ENCODE measurements at regions not wholly inside any gene's neighbourhood (a gene's known extent, or its start where the extent isn't known, plus 50 kb on each side); places are given as distances from the start of the nearest gene placed in this dataset.

DNA sequence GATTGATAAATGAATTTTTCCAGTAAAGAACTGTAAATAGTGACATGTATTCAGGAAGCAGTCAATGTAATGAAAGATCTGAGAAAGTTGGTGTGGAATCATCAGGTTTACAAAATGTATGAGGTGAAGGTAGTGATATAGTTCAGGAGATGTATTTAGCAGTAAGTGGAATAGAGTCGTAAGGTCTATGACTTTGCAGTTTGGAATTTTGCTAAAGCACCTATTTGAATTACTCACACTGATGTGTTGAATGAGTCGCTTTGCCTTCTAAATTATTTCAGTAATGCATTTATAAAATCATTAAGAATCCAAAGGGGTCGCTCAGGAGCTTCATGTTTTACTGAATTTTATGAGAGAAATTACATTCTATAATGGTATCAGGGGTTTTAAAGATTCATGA lies 713.7 kb downstream of the DSC3 start:
- Histone ChIP-seq H3K9me3 (ENCODE audit: low read depth, low read length) (no peaks in the 10 kb centered on the region), H3K4me3 (ENCODE audit: low read length) (no peak overlapping the region), H3K27me3 (ENCODE audit: insufficient read depth, low read length) (no peaks in the 10 kb centered on the region), H3K4me1 (ENCODE audit: insufficient read depth, low read length) (no peaks in the 10 kb centered on the region)

DNA sequence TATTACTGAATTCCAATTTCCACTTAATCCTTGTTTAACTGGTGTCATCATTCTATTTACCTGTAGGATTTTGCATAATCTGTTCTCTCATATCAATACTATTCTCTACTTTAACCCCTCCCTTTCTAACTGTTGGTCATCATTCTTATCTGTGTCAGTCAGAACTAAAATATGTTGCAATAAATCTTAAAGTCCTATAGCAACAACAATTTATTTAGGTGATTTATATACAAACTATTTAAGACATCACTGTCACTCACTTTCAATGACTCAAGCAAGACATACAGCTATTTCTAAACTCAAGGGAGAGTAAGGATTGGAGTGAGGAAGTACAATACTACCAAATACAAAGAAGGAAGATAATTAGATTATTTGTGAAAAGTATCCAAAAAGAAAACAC lies 740.4 kb downstream of the DSC3 start:
- no peaks in the 10 kb centered on the region for H3K27me3 ChIP-seq (ENCODE audit: insufficient read depth, low read length)
- no peaks in the 10 kb centered on the region for H3K9me3 ChIP-seq (ENCODE audit: low read depth, low read length)
- H3K4me1 ChIP-seq (ENCODE audit: insufficient read depth, low read length), result no peaks in the 10 kb centered on the region
- H3K4me3 ChIP-seq (ENCODE audit: low read length), result no peak overlapping the region

DNA sequence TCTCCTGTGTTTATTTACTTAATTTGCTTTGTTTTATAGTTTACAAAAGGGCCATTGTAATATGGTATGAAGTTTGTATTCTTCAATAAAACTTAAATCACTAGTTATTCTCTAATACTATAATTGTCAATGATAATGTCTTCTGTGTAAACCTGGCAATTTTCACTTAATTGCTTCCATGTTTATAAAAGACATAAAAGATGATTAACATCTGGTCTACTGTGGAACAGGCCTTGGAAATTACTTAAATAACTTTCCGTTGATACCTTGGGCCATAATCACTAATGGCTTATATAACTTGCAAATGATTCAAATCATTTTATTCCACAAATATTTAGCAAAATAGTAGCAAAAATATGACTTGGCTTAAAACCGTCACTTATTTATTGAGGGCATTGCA lies 743.8 kb downstream of the DSC3 start:
- H3K27me3 ChIP-seq (ENCODE audit: insufficient read depth, low read length), result no peaks in the 10 kb centered on the region
- H3K9me3 ChIP-seq (ENCODE audit: low read depth, low read length), result no peaks in the 10 kb centered on the region
- H3K4me1 ChIP-seq (ENCODE audit: insufficient read depth, low read length), result no peaks in the 10 kb centered on the region
- no peak overlapping the region for H3K4me3 ChIP-seq (ENCODE audit: low read length)

DNA sequence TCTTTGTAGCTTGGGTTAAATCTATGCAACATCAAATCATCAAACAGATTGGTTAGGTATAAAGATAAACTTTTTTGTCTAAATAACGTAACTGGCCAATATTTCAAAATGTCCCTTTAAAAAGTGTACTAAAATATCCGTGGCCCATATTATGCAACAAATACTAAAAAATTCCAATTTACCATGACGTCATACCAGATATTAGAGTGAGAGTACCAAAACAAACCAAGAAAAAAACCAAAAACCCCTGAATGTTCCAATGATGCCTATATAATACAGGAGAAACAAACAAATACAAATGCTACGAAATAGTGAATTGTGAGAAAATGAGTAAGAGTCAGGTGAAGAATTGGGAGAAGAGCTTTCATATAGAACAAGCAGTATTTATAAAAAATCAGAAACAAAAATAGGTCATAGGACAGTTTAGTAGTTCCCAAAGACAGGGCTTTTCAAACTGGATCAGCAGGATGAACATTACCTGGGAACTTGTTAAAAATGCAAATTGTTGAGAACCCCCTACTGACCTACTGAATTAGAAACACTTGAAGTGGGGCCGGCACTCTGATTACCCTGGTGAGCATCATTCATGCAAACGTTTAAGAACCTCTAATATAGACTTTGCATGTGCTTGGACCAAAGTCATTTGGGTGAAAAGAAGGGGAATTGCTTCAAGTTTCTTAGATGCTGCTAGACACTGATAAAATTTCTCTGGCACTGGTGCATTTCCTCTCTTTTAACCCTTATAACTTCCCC lies 753.7 kb downstream of the DSC3 start:
- Histone ChIP-seq H3K27me3 (ENCODE audit: insufficient read depth, low read length) (no peaks in the 10 kb centered on the region), H3K4me3 (ENCODE audit: low read length) (no peak overlapping the region), H3K4me1 (ENCODE audit: insufficient read depth, low read length) (no peaks in the 10 kb centered on the region), H3K9me3 (ENCODE audit: low read depth, low read length) (no peaks in the 10 kb centered on the region)

DNA sequence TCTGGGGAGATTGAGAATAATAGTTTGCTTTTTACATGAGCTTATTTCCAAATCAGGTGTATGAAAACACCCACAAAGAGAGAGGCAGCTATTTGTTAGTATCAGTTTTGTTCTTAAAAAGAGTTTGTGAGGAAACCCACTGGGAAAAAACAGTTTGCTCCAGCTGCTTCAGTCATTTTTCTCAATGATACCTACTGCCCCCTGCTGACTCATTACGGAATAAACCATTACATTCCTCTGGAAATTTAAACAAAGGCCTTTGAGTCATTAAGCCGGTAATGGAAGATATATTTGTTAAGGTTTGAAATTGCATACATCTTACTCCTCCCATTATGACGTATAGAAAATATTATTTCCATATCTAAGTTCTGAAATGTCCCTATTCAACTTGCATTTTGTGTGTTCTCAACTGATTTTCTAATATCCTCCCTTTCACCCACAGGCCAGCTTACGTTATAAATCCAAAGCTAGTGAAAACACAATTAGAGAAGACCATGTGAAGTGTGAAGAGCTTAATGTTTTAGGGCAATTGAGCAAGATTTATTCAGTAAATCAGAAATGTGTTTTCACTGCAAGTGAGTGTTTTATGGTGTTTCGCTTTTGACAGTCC lies 761.6 kb downstream of the DSC3 start:
- Histone ChIP-seq H3K27me3 (ENCODE audit: insufficient read depth, low read length) (no peaks in the 10 kb centered on the region), H3K4me1 (ENCODE audit: insufficient read depth, low read length) (no peaks in the 10 kb centered on the region), H3K9me3 (ENCODE audit: low read depth, low read length) (no peaks in the 10 kb centered on the region), H3K4me3 (ENCODE audit: low read length) (no peak overlapping the region)

DNA sequence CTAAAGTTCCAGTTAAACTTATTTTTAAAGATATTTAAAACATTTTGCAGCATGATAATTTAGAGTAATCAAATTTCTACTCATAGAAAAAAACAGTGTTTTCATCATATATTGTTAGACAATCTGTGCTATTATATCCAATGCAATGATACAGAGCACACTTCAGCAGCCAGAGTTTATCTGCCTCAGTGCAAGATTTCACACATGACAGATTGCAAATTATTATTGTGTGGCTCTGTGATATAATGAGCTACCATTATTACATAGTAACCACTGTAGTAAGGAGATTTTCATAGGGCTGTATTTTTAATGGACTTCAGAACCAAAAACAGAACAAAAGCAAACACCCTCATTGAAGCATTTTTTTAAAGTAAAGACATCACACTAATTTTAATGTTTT lies 762.4 kb downstream of the DSC3 start:
- H3K4me3 ChIP-seq (ENCODE audit: low read length), result no peak overlapping the region

DNA sequence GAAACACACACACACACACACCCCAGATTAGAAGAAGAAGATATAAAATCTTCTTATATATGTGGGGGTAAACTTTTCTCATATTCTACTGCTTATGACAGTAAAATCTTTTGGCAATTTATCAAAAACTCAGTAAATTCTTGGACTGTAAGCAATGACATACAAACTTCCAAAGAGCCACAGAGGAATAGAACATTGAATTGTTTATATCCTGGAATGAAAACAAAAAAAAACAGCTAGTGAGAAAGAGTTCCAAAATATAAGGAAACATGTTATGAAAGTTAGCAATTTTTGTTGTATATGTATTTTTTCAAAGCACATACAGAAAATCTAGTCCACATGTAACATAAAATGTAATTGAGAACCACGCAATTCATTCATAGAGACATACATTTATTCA lies 764.9 kb downstream of the DSC3 start:
- Histone ChIP-seq H3K4me3 (ENCODE audit: low read length) (no peak overlapping the region), H3K4me1 (ENCODE audit: insufficient read depth, low read length) (no peaks in the 10 kb centered on the region), H3K9me3 (ENCODE audit: low read depth, low read length) (no peaks in the 10 kb centered on the region), H3K27me3 (ENCODE audit: insufficient read depth, low read length) (no peaks in the 10 kb centered on the region)

More for the DNA sequence above, 762.4 kb downstream of the DSC3 start:
- Histone ChIP-seq H3K27me3 (ENCODE audit: insufficient read depth, low read length) (no peaks in the 10 kb centered on the region), H3K4me1 (ENCODE audit: insufficient read depth, low read length) (no peaks in the 10 kb centered on the region), H3K9me3 (ENCODE audit: low read depth, low read length) (no peaks in the 10 kb centered on the region)

DNA sequence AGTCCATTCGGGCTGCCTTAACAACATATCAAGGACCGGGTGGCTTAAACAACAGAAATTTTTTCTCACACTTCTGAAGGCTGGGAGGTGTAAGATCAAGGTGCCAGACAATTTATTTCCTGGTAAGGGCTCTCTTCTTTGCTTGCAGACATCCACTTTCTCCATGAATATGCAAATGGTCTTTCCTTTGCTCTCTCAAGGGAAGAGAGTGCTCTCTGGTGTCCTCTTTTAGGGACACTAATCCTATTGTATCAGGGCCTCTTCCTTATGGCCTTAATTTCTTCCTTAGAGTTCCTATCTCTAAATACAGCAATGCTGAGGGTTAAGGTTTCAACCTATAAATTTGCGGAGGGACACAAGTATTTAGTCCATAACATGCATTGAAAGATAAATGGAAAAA lies 770.8 kb downstream of the DSC3 start:
- Histone ChIP-seq H3K9me3 (ENCODE audit: low read depth, low read length) (no peaks in the 10 kb centered on the region), H3K27me3 (ENCODE audit: insufficient read depth, low read length) (no peaks in the 10 kb centered on the region), H3K4me3 (ENCODE audit: low read length) (no peak overlapping the region), H3K4me1 (ENCODE audit: insufficient read depth, low read length) (no peaks in the 10 kb centered on the region)

DNA sequence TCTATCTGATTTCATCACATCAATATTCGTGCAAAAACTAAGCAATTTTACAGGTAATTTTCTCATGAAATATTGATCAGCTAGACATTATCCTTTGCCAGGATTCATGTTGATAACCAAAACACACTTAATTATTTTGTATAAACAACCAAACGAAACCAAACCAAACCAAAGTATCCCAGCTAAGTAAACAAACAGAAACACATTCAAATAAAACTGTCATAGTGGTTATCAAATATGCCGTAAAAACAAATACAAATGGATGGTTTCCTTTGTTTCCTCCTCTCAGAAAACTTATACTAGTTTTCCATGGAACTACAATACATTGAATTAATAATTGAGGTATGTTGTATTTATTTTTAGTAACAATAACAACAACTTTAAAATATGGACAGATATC lies 777.4 kb downstream of the DSC3 start:
- H3K27me3 ChIP-seq (ENCODE audit: insufficient read depth, low read length), result no peaks in the 10 kb centered on the region
- no peaks in the 10 kb centered on the region for H3K4me1 ChIP-seq (ENCODE audit: insufficient read depth, low read length)
- H3K4me3 ChIP-seq (ENCODE audit: low read length), result no peak overlapping the region
- no peaks in the 10 kb centered on the region for H3K9me3 ChIP-seq (ENCODE audit: low read depth, low read length)

DNA sequence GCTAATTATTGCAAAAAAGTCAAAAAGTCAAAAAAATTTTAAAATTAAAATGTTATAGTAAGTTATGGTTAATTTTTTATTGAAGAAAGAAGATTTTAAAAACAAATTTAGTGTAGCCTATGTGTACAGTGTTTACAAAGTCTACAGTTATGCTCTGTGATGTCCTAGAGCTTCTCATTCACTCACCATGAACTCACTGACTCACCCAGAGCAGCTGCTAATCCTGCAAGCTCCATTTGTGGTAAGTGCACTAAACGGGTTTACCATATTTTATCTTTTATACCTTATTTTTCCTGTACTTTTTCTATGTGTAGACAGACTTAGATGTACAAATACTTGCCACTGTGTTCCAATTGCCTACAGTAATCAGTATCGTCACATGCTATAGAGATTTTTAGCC lies 788.2 kb downstream of the DSC3 start:
- H3K4me1 ChIP-seq (ENCODE audit: insufficient read depth, low read length), result no peaks in the 10 kb centered on the region
- no peak overlapping the region for H3K4me3 ChIP-seq (ENCODE audit: low read length)
- no peaks in the 10 kb centered on the region for H3K27me3 ChIP-seq (ENCODE audit: insufficient read depth, low read length)
- H3K9me3 ChIP-seq (ENCODE audit: low read depth, low read length), result no peaks in the 10 kb centered on the region

DNA sequence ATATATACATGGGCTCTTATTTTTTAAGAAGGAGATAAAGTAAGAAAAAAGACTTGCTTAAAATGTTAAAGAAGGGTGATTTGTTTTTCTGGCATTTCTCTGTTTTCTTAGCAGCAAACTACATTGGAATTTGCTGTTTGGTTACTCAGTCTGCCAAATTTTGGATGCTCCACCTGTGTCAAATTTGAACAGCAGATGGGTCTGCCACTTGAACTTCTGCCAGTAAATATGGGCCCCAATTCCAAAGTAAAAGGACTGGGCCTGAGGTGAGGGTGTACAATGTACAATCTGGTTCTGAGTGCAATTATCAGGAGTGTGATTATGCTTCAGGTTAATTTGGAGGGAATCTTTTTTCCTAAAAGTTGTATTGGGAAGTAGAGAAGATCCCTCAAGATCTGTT lies 794.5 kb downstream of the DSC3 start:
- Histone ChIP-seq H3K4me1 (ENCODE audit: insufficient read depth, low read length) (no peaks in the 10 kb centered on the region), H3K27me3 (ENCODE audit: insufficient read depth, low read length) (no peaks in the 10 kb centered on the region), H3K9me3 (ENCODE audit: low read depth, low read length) (no peaks in the 10 kb centered on the region), H3K4me3 (ENCODE audit: low read length) (no peak overlapping the region)

DNA sequence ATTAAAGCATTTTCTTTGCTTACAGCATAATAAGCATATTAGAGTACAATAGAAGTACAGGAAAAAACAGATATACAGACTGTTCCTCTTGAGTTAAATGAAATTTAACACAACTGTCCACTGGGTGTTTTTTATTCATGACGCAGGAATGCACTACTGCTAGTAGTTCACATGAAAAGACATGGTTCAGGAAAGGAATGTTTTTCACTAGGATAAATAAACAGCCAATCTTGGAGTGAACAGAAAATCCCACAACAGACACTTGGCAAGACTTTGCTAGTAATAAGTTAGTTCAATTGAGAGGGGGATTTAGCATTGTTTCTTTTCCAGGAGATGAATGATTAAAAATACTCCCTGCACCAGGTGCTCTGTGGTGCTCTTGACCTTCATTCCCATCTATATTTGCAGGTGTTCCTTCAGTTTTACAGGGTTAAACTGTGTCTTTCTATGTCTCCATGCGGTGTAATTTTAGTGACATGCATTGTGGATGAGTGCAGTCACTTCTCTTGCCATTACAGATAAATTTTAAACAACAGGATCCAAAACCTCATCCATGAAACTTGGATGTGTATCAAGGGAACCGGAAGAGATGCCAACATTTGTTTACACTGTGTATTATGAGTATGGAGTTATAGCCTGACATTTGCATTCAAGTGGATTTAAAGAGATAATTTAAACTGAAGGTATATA lies 796.6 kb downstream of the DSC3 start:
- Histone ChIP-seq H3K9me3 (ENCODE audit: low read depth, low read length) (no peaks in the 10 kb centered on the region), H3K4me1 (ENCODE audit: insufficient read depth, low read length) (no peaks in the 10 kb centered on the region), H3K4me3 (ENCODE audit: low read length) (no peak overlapping the region), H3K27me3 (ENCODE audit: insufficient read depth, low read length) (no peaks in the 10 kb centered on the region)

DNA sequence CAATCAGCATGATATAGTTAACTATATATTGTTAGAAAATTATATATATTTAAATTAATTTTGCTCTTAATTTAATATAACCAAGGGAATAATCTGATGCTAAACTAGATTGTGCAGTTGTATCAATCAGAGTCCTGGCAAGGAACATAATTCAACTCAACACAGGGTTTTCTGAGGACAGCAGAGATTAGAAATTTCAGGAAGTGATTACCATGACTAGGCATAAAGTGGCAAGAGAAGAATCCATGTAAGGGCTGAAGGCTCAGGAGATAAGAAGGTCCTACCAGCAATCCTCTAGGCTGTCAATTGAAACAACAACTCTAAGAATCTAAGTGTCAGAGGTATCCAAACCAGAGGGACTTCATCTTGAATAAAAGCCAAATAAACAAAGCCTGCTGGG lies 807.8 kb downstream of the DSC3 start:
- Histone ChIP-seq H3K27me3 (ENCODE audit: insufficient read depth, low read length) (no peaks in the 10 kb centered on the region), H3K4me1 (ENCODE audit: insufficient read depth, low read length) (no peaks in the 10 kb centered on the region), H3K4me3 (ENCODE audit: low read length) (no peak overlapping the region), H3K9me3 (ENCODE audit: low read depth, low read length) (peaks cover 6% of the 10 kb centered on the region)

DNA sequence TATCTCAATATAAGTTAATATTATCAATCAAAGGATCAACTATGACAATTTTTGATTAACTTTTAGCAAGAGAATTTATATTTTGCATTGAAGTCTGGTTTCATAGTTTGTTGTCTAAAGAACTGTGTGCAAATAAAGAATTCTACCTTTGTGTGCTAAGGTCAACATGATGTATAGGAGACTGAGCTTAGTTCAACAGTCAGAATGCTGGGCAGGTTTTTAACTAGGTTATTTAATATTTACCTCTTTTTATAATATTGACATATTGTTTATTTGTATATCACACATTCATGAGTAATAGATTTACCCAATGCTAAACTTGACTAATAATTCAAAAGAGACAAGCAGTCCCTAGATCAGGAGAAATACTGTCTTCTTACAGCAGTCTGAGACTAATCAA lies 831.4 kb downstream of the DSC3 start:
- Histone ChIP-seq H3K9me3 (ENCODE audit: low read depth, low read length) (no peaks in the 10 kb centered on the region), H3K4me3 (ENCODE audit: low read length) (no peak overlapping the region), H3K4me1 (ENCODE audit: insufficient read depth, low read length) (no peaks in the 10 kb centered on the region), H3K27me3 (ENCODE audit: insufficient read depth, low read length) (no peaks in the 10 kb centered on the region)

DNA sequence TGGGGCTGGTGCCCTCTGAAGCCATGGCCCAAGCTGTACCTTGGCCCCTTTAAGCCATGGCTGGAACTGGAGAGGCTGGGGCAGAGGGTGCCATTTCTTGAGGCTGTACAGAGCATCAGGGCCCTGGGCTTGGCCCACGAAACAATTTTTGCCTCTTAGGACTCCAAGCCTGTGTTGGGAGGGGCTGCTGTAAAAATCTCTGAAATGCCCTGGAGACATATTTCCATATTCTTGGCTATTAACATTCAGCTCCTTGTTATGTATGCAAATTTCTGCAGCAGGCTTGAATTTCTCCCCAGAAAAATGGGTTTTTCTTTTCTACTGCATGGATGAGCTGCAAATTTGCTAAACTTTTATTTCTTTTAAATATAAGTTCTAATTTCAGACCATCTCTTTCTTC lies 834.0 kb downstream of the DSC3 start:
- no peaks in the 10 kb centered on the region for H3K9me3 ChIP-seq (ENCODE audit: low read depth, low read length)
- H3K4me1 ChIP-seq (ENCODE audit: insufficient read depth, low read length), result no peaks in the 10 kb centered on the region
- H3K27me3 ChIP-seq (ENCODE audit: insufficient read depth, low read length), result no peaks in the 10 kb centered on the region
- no peak overlapping the region for H3K4me3 ChIP-seq (ENCODE audit: low read length)

DNA sequence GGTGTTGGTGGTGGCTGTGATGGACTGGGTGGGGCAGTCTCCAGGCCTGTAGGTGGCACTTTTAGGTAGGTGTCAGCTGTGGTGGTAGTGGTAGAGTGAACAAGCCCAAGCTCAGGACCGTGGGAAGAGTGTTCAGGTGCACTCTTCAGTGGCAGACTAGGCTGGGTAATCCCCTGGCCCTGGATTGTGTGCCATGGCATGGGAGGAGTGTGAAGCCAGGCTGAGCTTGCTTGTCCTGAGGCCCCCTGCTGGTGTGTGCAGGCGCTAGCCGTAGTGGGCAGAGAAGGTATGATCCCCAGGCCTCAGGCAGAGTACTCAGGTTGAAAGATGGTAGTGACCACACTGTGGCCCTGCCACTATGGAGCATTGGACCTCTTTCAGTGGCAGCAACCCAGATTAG lies 850.3 kb downstream of the DSC3 start:
- Histone ChIP-seq H3K4me3 (ENCODE audit: low read length) (no peak overlapping the region), H3K9me3 (ENCODE audit: low read depth, low read length) (peaks cover 5% of the 10 kb centered on the region), H3K27me3 (ENCODE audit: insufficient read depth, low read length) (no peaks in the 10 kb centered on the region), H3K4me1 (ENCODE audit: insufficient read depth, low read length) (no peaks in the 10 kb centered on the region)

All from mononuclear cell (primary cell).